ENCODE measurements at regions not wholly inside any gene's neighbourhood (a gene's known extent, or its start where the extent isn't known, plus 50 kb on each side); places are given as distances from the start of the nearest gene placed in this dataset.

DNA sequence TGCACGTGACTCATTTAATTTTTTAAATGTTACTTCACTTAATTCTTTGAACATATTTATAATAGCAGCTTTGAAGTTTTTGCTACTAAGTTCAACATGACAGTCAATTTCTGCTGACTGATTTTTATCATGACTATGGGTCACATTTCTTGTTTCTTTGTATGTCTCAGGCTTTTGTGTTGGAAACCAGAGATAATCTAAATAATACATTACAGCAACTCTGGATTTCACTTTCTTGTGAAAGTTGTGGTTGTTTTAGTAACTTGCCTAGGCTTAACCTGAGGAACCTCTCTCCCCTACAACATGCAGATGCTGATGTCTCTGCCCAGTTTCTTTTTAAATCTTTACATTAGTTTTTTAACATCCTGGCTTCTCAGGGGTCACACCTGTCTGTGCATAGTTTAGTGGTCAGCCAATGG, 180.8 kb downstream of the CCDC71L start:
- H3K4me3 ChIP-seq (ENCODE audit: extremely low read depth, insufficient read depth, low read length, poor library complexity, severe bottlenecking): no peak overlapping the region
- H3K9me3 ChIP-seq (ENCODE audit: control insufficient read depth, low read length): no peaks in the 10 kb centered on the region
- no peaks in the 10 kb centered on the region for H3K36me3 ChIP-seq (ENCODE audit: control insufficient read depth, insufficient read depth, low read length)
- no peaks in the 10 kb centered on the region for H3K4me1 ChIP-seq (ENCODE audit: control insufficient read depth, insufficient read depth, low read length, poor library complexity, severe bottlenecking)
- H3K27ac ChIP-seq (ENCODE audit: low read depth, low read length, severe bottlenecking): no peak overlapping the region
- no CpG with 5 or more reads among the region's 1 CpG for WGBS, 2 experiments (ENCODE audit: insufficient coverage in 2 of 2)

DNA sequence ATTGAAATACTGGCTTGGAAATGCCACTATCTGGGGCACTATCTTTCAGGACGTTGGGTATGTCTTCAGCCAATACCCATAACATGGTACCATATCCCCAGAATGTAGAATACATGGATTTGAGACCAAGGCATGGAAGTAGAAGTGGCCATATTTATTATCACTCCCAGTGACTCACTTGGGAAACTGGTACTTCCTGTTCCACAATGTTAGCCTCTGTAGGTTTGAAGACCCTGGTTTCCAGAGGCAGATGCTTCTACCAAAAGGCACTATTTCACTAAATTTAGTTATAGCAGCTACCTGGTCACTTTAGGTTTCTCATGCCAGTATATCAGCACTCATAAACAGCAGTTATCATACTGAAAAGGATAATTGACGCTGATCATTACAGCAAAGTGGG, 184.2 kb downstream of the CCDC71L start:
- no peaks in the 10 kb centered on the region for H3K36me3 ChIP-seq (ENCODE audit: control insufficient read depth, insufficient read depth, low read length)
- H3K4me1 ChIP-seq (ENCODE audit: control insufficient read depth, insufficient read depth, low read length, poor library complexity, severe bottlenecking): no peaks in the 10 kb centered on the region
- 60% methylated on average over 1 of the region's 2 CpGs; no CpG with 5 or more reads in 1 of the 2 experiments for WGBS, 2 experiments (ENCODE audit: insufficient coverage in 2 of 2)
- no peaks in the 10 kb centered on the region for H3K9me3 ChIP-seq (ENCODE audit: control insufficient read depth, low read length)
- no peak overlapping the region for H3K27ac ChIP-seq (ENCODE audit: low read depth, low read length, severe bottlenecking)
- no peak overlapping the region for H3K4me3 ChIP-seq (ENCODE audit: extremely low read depth, insufficient read depth, low read length, poor library complexity, severe bottlenecking)

DNA sequence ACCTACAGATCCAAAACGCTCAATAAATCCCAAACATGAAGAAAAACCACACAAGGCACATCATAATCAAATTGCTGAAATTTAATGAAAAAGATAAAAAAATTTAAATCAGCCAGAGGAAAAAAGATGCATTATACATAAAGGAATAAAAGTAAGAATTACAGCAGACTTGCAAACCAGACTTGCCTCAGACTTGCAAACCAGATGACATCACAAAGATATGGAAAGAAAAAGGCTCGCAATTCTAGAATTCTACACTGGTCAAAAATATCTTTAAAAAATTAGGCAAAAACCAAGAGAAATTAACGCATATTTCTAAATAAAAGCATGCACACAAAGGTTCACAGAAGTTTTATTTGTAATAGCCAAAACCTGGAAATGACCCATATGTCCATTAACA, 188.0 kb upstream of the NAMPT start:
- no peaks in the 10 kb centered on the region for H3K36me3 ChIP-seq (ENCODE audit: control insufficient read depth, insufficient read depth, low read length)
- H3K9me3 ChIP-seq (ENCODE audit: control insufficient read depth, low read length): no peaks in the 10 kb centered on the region
- no peak overlapping the region for H3K4me3 ChIP-seq (ENCODE audit: extremely low read depth, insufficient read depth, low read length, poor library complexity, severe bottlenecking)
- 60% methylated on average over 1 of the region's 3 CpGs; no CpG with 5 or more reads in 1 of the 2 experiments for WGBS, 2 experiments (ENCODE audit: insufficient coverage in 2 of 2)
- H3K4me1 ChIP-seq (ENCODE audit: control insufficient read depth, insufficient read depth, low read length, poor library complexity, severe bottlenecking): no peaks in the 10 kb centered on the region
- no peak overlapping the region for H3K27ac ChIP-seq (ENCODE audit: low read depth, low read length, severe bottlenecking)

DNA sequence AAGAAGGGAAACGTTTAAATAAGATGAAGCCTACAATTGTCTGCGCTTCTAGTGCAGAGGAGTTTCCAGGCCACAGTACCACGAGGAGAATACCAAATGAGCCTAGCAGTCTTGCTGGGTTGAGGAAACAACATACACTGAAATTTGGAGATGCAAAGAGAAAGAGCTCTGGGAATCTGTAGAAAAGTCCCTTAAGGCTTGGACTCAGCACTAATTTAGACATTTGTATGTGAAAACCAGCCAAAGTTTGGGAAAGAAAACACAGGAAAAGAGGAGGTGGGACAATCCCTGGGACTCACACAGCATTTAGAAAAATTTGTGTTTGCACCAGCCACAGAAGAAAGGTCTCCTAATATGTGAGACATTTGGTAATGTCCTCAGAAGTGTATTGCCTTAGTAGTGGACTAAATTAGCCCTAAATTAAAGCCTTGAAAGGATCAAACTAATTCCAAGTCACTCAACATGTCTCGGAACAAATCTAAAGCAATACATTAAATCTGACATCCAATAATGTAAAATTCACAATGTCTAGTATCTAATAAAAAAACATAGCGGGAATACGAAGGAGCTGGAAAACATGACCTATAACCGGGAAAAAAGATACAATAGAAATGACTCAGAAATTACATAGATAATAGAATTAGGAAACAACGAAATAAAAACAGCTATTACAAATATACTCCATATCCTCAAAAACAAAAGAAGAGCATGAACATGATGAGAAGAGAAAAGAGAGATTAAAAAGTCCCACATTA, 187.1 kb upstream of the NAMPT start:
- H3K27ac ChIP-seq (ENCODE audit: low read depth, low read length, severe bottlenecking): no peak overlapping the region
- H3K4me3 ChIP-seq (ENCODE audit: extremely low read depth, insufficient read depth, low read length, poor library complexity, severe bottlenecking): no peak overlapping the region
- no peaks in the 10 kb centered on the region for H3K4me1 ChIP-seq (ENCODE audit: control insufficient read depth, insufficient read depth, low read length, poor library complexity, severe bottlenecking)
- no peaks in the 10 kb centered on the region for H3K36me3 ChIP-seq (ENCODE audit: control insufficient read depth, insufficient read depth, low read length)
- WGBS, 2 experiments (ENCODE audit: insufficient coverage in 2 of 2): 82 to 86% methylated on average over 3 of the region's 8 CpGs
- no peaks in the 10 kb centered on the region for H3K9me3 ChIP-seq (ENCODE audit: control insufficient read depth, low read length)

DNA sequence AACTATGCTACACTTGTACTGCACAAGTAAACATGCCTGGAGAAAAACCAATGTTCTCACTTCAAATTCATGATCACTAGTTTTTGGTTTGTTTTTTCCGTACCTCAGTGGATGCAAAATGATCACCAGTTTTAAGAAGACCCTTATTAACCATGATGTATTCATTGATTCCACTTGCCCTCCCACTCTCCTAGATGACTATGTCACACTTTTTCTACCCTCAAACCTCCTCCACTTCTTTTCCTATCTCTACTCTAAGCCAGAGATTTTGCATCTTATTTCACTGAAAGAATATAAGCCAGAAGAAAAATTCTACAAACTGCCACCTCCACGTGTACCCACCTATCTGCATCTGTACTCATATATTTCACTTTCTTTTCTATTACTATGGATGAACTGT, 186.2 kb upstream of the NAMPT start:
- Histone ChIP-seq H3K4me1 (ENCODE audit: control insufficient read depth, insufficient read depth, low read length, poor library complexity, severe bottlenecking) (no peaks in the 10 kb centered on the region), H3K4me3 (ENCODE audit: extremely low read depth, insufficient read depth, low read length, poor library complexity, severe bottlenecking) (no peak overlapping the region), H3K36me3 (ENCODE audit: control insufficient read depth, insufficient read depth, low read length) (no peaks in the 10 kb centered on the region), H3K27ac (ENCODE audit: low read depth, low read length, severe bottlenecking) (no peak overlapping the region), H3K9me3 (ENCODE audit: control insufficient read depth, low read length) (no peaks in the 10 kb centered on the region)
- 92% methylated on average over 1 to 2 of the region's 2 CpGs for WGBS, 2 experiments (ENCODE audit: insufficient coverage in 2 of 2)

DNA sequence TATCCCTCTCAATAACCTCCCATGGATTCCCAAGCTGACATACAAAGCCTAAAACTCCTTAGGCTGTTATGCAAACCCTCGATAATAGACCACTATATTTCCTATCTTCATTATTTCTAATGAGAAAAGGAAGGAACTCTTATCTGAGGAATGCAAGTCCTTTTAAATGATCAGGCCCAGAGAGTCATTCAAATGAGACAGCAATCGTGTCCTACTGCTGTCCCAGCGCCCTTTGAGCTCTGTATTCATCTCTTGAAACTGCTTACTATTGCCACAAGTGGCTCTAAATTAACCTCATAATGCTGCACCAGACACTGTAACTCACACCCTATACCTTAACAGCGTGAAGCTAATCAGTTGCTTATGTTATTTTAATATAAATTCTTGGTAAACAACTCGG, 182.1 kb upstream of the NAMPT start:
- no peaks in the 10 kb centered on the region for H3K9me3 ChIP-seq (ENCODE audit: control insufficient read depth, low read length)
- no peaks in the 10 kb centered on the region for H3K4me1 ChIP-seq (ENCODE audit: control insufficient read depth, insufficient read depth, low read length, poor library complexity, severe bottlenecking)
- no peak overlapping the region for H3K27ac ChIP-seq (ENCODE audit: low read depth, low read length, severe bottlenecking)
- no peak overlapping the region for H3K4me3 ChIP-seq (ENCODE audit: extremely low read depth, insufficient read depth, low read length, poor library complexity, severe bottlenecking)
- 69 to 92% methylated on average over 3 to 4 of the region's 5 CpGs for WGBS, 2 experiments (ENCODE audit: insufficient coverage in 2 of 2)
- no peaks in the 10 kb centered on the region for H3K36me3 ChIP-seq (ENCODE audit: control insufficient read depth, insufficient read depth, low read length)

DNA sequence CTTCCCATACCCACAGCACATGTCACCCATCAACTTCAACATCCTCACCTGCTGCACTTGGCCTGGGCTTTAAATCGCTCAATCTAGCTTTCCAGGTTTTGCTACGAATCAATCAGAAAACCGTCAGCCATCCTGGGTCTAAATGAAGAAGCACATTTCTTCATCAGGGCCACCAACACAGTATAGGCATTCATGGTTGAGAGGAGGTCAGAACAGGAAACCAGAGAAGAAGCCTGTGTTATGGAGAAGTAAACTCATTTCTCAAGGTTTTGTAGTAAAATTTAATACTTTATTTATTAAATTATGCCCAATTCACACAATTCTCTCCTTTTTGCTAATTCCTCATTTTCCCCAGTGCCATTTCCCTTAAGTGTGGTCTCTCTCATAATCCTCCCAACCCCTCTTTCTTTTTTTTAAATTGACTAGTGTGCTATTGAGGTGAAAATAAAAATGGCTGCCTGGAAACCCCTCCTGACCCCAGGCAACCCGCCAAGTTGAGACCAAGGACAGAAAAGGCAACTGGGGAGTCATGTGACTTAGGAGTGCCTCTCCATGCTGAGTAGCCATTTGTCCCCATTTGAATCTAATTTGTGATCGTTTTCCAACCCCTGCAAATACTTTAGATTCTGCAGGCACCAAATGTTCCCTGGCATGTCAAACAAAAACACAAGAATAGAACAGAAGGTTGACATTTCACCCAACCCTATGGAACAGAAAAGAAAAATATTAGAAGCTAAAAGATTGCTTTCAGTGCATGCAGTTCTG, 181.1 kb upstream of the NAMPT start:
- Histone ChIP-seq H3K9me3 (ENCODE audit: control insufficient read depth, low read length) (peaks cover 7% of the 10 kb centered on the region), H3K27ac (ENCODE audit: low read depth, low read length, severe bottlenecking) (no peak overlapping the region), H3K4me3 (ENCODE audit: extremely low read depth, insufficient read depth, low read length, poor library complexity, severe bottlenecking) (no peak overlapping the region), H3K4me1 (ENCODE audit: control insufficient read depth, insufficient read depth, low read length, poor library complexity, severe bottlenecking) (peaks cover 1% of the 10 kb centered on the region), H3K36me3 (ENCODE audit: control insufficient read depth, insufficient read depth, low read length) (no peaks in the 10 kb centered on the region)
- 92% methylated on average over 1 to 3 of the region's 5 CpGs for WGBS, 2 experiments (ENCODE audit: insufficient coverage in 2 of 2)

DNA sequence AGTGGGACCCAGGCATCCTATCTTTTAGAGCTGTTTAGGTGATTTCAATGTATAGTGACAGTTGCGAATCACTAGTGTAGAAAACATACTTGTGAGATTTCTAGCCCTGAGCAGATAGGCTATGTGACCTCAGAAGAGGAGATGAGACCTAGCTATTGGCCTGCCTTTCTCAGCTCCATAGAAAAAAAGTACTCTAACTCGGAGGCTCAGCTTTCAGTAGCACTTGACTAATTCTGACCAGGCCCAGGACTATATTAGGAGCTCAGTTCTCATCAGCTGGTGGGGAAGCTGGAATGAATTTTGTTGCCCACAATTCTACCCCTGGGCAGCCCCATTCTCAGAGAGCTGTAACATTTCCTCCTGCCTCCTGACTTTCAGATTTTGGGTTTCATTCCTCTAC, 179.9 kb upstream of the NAMPT start:
- Histone ChIP-seq H3K36me3 (ENCODE audit: control insufficient read depth, insufficient read depth, low read length) (no peaks in the 10 kb centered on the region), H3K4me3 (ENCODE audit: extremely low read depth, insufficient read depth, low read length, poor library complexity, severe bottlenecking) (no peak overlapping the region), H3K4me1 (ENCODE audit: control insufficient read depth, insufficient read depth, low read length, poor library complexity, severe bottlenecking) (peaks cover 7% of the 10 kb centered on the region), H3K27ac (ENCODE audit: low read depth, low read length, severe bottlenecking) (no peak overlapping the region), H3K9me3 (ENCODE audit: control insufficient read depth, low read length) (peaks cover 14% of the 10 kb centered on the region)
- 67 to 79% methylated on average over 1 to 2 of the region's 2 CpGs for WGBS, 2 experiments (ENCODE audit: insufficient coverage in 2 of 2)

DNA sequence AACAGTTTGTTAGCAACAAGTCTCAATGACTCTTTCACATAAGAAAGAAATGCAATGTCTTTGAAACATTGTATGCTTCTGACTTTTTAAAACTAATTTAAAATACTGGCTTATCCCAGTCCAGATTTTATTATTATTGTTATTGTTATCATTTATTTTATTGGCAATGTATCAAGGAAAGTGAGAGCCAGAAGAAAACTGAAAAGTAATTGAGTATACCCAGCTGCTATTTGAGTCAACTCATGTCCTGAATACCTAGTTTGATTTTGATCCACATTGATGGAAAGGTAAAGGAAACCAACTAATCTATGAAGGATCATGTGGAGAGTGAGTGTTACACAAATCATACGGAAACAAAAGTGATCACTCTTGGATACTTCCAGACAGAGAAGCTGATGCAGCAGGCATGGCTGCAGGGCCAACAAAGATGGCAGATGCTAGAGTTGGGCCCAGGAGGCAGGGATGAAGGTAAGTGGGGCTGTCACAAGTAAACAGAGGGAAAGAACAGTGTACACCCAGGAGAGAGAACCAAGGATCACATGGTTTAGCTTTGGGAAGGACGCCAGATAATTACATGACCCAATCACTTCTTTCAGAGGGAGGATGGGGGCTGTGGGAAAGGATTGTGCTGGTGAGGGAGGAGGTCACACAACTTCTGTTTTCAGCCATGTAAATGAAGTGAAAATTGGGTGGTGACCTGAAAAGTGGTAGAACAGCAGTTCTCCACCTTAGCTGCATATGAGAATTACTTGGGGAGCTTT, 179.2 kb upstream of the NAMPT start:
- no peak overlapping the region for H3K4me3 ChIP-seq (ENCODE audit: extremely low read depth, insufficient read depth, low read length, poor library complexity, severe bottlenecking)
- peaks cover 7% of the 10 kb centered on the region for H3K4me1 ChIP-seq (ENCODE audit: control insufficient read depth, insufficient read depth, low read length, poor library complexity, severe bottlenecking)

DNA sequence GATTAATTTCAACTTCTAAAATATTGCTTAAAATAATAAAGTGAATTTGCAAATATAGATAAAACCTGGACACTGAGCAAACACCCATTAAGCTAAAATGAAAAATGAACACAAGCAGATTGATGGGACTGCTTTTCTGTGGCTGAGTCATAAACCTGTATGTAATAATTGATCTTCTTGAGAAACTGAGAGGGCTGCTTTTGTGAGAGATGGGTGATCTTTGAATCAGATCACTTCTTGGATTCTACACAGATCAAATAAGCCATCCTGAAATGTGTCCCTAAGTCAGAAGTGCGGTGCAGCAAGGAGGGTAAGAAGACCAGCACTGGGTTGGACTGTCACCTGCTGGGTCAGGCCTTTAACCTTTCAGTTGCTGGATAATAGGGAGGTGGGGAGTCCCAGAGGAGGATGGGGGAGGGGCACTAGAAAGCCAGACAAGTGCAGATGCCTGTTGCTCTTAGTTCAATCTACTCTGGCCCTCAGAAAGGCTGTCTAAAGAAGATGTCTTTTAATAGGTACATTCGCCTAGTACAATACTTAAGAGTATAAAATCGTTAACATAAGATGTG, 178.2 kb upstream of the NAMPT start:
- H3K4me3 ChIP-seq (ENCODE audit: extremely low read depth, insufficient read depth, low read length, poor library complexity, severe bottlenecking): no peak overlapping the region
- 0% methylated on average over 1 of the region's 3 CpGs; no CpG with 5 or more reads in 1 of the 2 experiments for WGBS, 2 experiments (ENCODE audit: insufficient coverage in 2 of 2)
- no peaks in the 10 kb centered on the region for H3K36me3 ChIP-seq (ENCODE audit: control insufficient read depth, insufficient read depth, low read length)
- no peak overlapping the region for H3K27ac ChIP-seq (ENCODE audit: low read depth, low read length, severe bottlenecking)
- H3K9me3 ChIP-seq (ENCODE audit: control insufficient read depth, low read length): peaks cover 25% of the 10 kb centered on the region
- peaks cover 7% of the 10 kb centered on the region for H3K4me1 ChIP-seq (ENCODE audit: control insufficient read depth, insufficient read depth, low read length, poor library complexity, severe bottlenecking)

More for the DNA sequence above, 179.2 kb upstream of the NAMPT start:
- H3K9me3 ChIP-seq (ENCODE audit: control insufficient read depth, low read length): peaks cover 18% of the 10 kb centered on the region
- no peaks in the 10 kb centered on the region for H3K36me3 ChIP-seq (ENCODE audit: control insufficient read depth, insufficient read depth, low read length)
- no peak overlapping the region for H3K27ac ChIP-seq (ENCODE audit: low read depth, low read length, severe bottlenecking)
- WGBS, 2 experiments (ENCODE audit: insufficient coverage in 2 of 2): 100% methylated on average over 1 of the region's 2 CpGs

Measured in mesodermal cell (in vitro differentiated cells).